ENCODE measurements at regions not wholly inside any gene's neighbourhood (a gene's known extent, or its start where the extent isn't known, plus 50 kb on each side); places are given as distances from the start of the nearest gene placed in this dataset.

DNA sequence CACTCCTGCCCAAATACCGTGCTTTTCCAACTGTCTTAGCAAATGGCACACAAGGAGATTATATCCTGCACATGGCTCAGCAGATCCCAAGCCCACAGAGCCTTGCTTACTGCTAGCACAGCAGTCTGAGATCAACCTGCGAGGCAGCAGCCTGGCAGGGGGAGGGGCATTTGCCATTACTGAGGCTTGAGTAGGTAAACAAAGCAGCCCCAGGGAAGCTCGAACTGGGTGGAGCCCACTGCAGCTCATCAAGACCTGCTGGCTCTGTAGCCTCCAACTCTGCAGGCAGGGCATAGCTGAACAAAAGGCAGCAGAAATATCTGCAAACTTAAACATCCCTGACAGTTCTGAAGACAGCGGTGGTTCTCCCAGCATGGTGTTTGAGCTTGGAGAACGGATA lies 70.1 kb upstream of the PTBP2 start:
- no peak for TF ChIP-seq POLR2AphosphoS5 (IDR thresholded peaks at IDR 0.05; ENCODE audit: low read depth, low read length)
- no peak for TF ChIP-seq POLR2A (IDR thresholded peaks at IDR 0.05; ENCODE audit: low read depth, low read length)

All from GM12892 (cell line).